ENCODE measurements at regions not wholly inside any gene's neighbourhood (a gene's known extent, or its start where the extent isn't known, plus 50 kb on each side); places are given as distances from the start of the nearest gene placed in this dataset.
"Not testable (repeated sequence)": the region's sequence is repeated elsewhere in the genome, so short reads cannot be mapped to it uniquely, and the experiment has no call there.

DNA sequence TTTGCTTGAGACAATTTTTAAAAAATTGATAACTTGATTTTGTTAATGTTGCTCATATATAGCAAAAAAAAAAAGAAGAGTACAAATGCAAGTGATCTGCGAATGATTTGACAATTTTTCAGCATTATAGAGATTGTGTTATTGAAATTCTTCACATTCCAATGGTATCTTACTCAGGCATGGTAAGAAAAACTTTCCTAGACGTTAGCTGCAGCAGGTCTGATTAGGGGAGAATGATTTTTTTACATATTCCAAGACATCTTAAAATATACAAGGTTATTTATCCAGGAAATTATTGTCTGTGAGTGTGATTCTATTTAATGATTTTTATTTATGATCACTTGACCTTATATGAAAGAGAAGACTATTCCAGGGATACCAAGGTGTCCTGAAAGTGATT, 361.9 kb downstream of the MAT2B start:
- H3K27me3 ChIP-seq (ENCODE audit: control insufficient read depth, insufficient read depth, low read length) = no peaks in the 10 kb centered on the region
- no peaks in the 10 kb centered on the region for H3K9me3 ChIP-seq (ENCODE audit: control insufficient read depth, low read depth, low read length)
- H3K27ac ChIP-seq (ENCODE audit: low read length) = no peak overlapping the region
- H3K4me3 ChIP-seq (ENCODE audit: low read length) = no peak overlapping the region
- peaks cover 4% of the 10 kb centered on the region for H3K4me1 ChIP-seq (ENCODE audit: control insufficient read depth, low read depth, low read length)
- H3K36me3 ChIP-seq (ENCODE audit: control insufficient read depth, low read depth, low read length) = no peaks in the 10 kb centered on the region
- H3K9ac ChIP-seq (ENCODE audit: low read length) = no peak overlapping the region

DNA sequence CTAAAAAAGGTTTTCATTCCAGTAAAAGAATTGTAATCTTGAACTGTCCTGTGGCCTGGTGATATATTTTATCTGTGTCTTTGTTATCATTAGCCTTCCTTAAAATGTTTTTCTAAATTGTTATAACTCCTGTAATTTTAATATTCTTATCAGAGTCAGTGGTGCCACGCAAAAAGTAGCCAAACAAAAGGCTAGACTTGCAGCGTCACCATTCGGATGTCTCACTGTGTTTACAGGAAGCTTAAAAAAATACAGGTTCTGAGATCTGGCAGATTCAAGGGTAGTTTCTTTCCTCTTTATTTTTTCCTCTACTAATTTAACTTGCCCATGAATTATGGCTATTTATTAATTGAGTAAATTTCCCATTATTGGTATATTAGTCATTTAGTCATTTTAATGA, 362.3 kb downstream of the MAT2B start:
- Histone ChIP-seq H3K36me3 (ENCODE audit: control insufficient read depth, low read depth, low read length) (no peaks in the 10 kb centered on the region), H3K9me3 (ENCODE audit: control insufficient read depth, low read depth, low read length) (no peaks in the 10 kb centered on the region), H3K27ac (ENCODE audit: low read length) (no peak overlapping the region), H3K4me1 (ENCODE audit: control insufficient read depth, low read depth, low read length) (peaks cover 4% of the 10 kb centered on the region), H3K27me3 (ENCODE audit: control insufficient read depth, insufficient read depth, low read length) (no peaks in the 10 kb centered on the region), H3K4me3 (ENCODE audit: low read length) (no peak overlapping the region), H3K9ac (ENCODE audit: low read length) (no peak overlapping the region)

DNA sequence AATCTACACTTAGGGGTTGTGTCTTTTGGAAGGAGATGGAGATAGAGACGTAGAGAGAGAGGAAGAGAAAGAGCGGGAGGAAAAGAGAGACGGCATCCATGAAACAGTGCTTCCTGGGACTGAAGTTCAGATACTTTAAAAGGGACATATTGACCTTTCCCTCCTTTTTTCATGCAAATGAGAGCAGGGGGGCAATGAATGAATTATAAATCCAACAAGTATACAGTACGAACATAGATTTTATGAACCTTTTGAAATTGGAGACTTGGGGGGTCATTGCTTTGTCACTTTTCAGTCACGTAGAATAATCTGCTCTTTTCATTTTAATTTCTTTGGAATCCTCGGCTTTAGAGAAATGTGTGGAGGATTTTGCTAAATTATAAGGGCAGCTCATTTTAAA, 364.2 kb downstream of the MAT2B start:
- Histone ChIP-seq H3K9me3 (ENCODE audit: control insufficient read depth, low read depth, low read length) (no peaks in the 10 kb centered on the region), H3K4me1 (ENCODE audit: control insufficient read depth, low read depth, low read length) (peaks cover 4% of the 10 kb centered on the region), H3K9ac (ENCODE audit: low read length) (no peak overlapping the region), H3K4me3 (ENCODE audit: low read length) (no peak overlapping the region), H3K36me3 (ENCODE audit: control insufficient read depth, low read depth, low read length) (no peaks in the 10 kb centered on the region), H3K27ac (ENCODE audit: low read length) (no peak overlapping the region), H3K27me3 (ENCODE audit: control insufficient read depth, insufficient read depth, low read length) (no peaks in the 10 kb centered on the region)

DNA sequence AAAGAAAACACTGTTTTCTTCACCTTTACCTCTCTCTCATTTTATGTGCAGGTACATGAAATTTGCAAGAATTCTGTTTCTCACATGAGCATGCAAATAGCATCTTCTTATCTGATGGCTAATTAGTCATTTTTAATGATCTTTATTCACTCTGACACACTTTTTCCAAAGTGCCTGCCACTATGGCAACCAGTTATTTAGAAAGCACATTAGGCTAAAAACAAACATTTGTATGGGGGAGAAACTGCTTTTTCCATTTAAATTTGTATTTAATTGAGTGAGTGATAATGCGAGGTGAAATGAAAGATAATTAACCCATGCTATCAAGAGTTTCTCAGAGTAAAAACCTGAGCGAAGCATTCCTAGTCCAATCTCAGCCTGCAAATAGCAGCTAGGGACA, 365.0 kb downstream of the MAT2B start:
- no peaks in the 10 kb centered on the region for H3K36me3 ChIP-seq (ENCODE audit: control insufficient read depth, low read depth, low read length)
- no peaks in the 10 kb centered on the region for H3K9me3 ChIP-seq (ENCODE audit: control insufficient read depth, low read depth, low read length)
- no peak overlapping the region for H3K27ac ChIP-seq (ENCODE audit: low read length)
- no peak overlapping the region for H3K9ac ChIP-seq (ENCODE audit: low read length)
- H3K4me1 ChIP-seq (ENCODE audit: control insufficient read depth, low read depth, low read length) = peaks cover 4% of the 10 kb centered on the region
- H3K4me3 ChIP-seq (ENCODE audit: low read length) = no peak overlapping the region
- no peaks in the 10 kb centered on the region for H3K27me3 ChIP-seq (ENCODE audit: control insufficient read depth, insufficient read depth, low read length)

DNA sequence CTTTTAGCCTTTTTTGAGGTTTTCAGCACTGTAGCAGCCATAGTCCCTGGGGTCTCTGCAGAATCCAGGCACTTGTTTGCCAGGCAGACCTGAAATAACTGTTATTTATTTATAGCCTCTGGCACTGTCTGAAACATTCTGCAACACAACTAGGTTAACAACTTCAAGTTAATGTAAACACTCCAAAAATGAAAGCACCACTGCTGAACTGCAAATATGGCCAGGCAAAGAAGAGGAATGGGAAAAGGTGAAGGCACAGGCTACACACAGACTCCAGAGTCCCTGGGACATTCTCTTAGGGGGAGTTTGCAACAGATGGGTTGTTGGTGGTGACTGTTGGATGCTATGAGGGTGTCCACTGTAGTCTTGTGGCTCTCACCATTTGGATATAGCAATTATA, 369.0 kb downstream of the MAT2B start:
- H3K27me3 ChIP-seq (ENCODE audit: control insufficient read depth, insufficient read depth, low read length) = no peaks in the 10 kb centered on the region
- no peaks in the 10 kb centered on the region for H3K9me3 ChIP-seq (ENCODE audit: control insufficient read depth, low read depth, low read length)
- peaks cover 4% of the 10 kb centered on the region for H3K4me1 ChIP-seq (ENCODE audit: control insufficient read depth, low read depth, low read length)
- H3K9ac ChIP-seq (ENCODE audit: low read length) = no peak overlapping the region
- no peaks in the 10 kb centered on the region for H3K36me3 ChIP-seq (ENCODE audit: control insufficient read depth, low read depth, low read length)
- H3K27ac ChIP-seq (ENCODE audit: low read length) = no peak overlapping the region
- H3K4me3 ChIP-seq (ENCODE audit: low read length) = no peak overlapping the region

DNA sequence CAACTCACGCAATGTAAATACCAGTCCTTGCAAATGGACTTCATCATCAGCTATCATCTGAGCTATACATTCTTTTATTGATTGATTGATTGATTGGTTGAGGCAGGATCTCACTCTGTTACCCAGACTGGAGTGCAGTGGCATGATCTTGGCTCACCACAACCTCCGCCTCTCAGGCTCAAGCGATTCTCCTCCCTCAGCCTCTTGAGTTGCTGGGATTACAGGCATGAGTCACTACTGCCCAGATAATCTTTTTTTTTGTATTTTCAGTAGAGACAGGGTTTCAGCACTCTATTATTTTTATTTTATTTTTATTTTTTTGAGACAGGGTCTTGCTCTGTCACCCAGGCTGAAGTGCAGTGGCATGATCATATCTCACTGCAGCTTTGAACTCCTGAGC, 369.5 kb downstream of the MAT2B start:
- not testable (repeated sequence) for H3K9me3 ChIP-seq (ENCODE audit: control insufficient read depth, low read depth, low read length); H3K9ac ChIP-seq (ENCODE audit: low read length); H3K27ac ChIP-seq (ENCODE audit: low read length); H3K36me3 ChIP-seq (ENCODE audit: control insufficient read depth, low read depth, low read length); H3K27me3 ChIP-seq (ENCODE audit: control insufficient read depth, insufficient read depth, low read length); H3K4me3 ChIP-seq (ENCODE audit: low read length); H3K4me1 ChIP-seq (ENCODE audit: control insufficient read depth, low read depth, low read length)

DNA sequence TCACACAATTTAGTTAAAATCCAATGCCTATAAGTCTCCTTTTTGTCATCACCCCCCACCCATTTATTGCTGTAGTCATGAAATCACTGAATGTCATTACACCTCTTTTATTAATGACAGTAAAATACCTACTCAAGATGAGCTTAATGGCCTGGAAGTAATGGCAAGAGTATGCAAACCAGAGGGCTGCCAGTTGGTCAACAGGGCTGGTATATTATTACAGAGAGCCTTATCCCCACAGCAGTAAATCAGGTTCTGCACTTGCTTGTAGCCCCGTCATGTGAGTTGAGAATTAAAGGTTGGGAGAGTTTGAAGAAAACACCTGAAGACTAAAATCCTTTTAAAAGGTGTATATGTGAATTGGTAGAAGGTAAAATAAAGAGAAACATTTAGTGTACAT, 372.4 kb downstream of the MAT2B start:
- no peaks in the 10 kb centered on the region for H3K27me3 ChIP-seq (ENCODE audit: control insufficient read depth, insufficient read depth, low read length)
- H3K4me3 ChIP-seq (ENCODE audit: low read length) = no peak overlapping the region
- H3K27ac ChIP-seq (ENCODE audit: low read length) = no peak overlapping the region
- H3K9ac ChIP-seq (ENCODE audit: low read length) = no peak overlapping the region
- H3K9me3 ChIP-seq (ENCODE audit: control insufficient read depth, low read depth, low read length) = no peaks in the 10 kb centered on the region
- no peaks in the 10 kb centered on the region for H3K36me3 ChIP-seq (ENCODE audit: control insufficient read depth, low read depth, low read length)
- H3K4me1 ChIP-seq (ENCODE audit: control insufficient read depth, low read depth, low read length) = no peaks in the 10 kb centered on the region

DNA sequence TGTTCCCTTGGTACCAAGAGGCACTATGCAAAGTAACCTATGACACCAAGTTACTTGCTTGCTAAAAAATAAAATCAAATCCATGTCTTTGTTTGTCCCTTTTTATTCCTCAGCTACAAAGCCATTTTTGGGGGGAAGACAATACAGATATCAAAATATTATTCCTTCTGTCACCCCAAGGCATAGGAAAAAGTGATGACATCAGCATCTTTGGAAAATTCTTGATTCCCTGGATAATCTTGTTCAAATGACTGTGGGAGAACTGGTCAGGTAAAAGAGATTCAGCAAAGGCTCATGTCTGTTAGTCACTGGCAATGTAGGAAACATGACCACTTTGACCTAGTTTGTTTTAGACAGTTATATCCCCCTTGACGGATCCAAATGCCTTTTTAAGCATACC, 373.1 kb downstream of the MAT2B start:
- H3K9ac ChIP-seq (ENCODE audit: low read length) = no peak overlapping the region

GRCh38 chr5:163880302-163880701, 374.9 kb downstream of the MAT2B start:
- Histone ChIP-seq H3K9me3 (ENCODE audit: control insufficient read depth, low read depth, low read length) (no peaks in the 10 kb centered on the region), H3K4me3 (ENCODE audit: low read length) (no peak overlapping the region), H3K27ac (ENCODE audit: low read length) (no peak overlapping the region), H3K27me3 (ENCODE audit: control insufficient read depth, insufficient read depth, low read length) (no peaks in the 10 kb centered on the region), H3K4me1 (ENCODE audit: control insufficient read depth, low read depth, low read length) (peaks cover 5% of the 10 kb centered on the region), H3K36me3 (ENCODE audit: control insufficient read depth, low read depth, low read length) (no peaks in the 10 kb centered on the region), H3K9ac (ENCODE audit: low read length) (no peak overlapping the region)

More for the DNA sequence above, 373.1 kb downstream of the MAT2B start:
- Histone ChIP-seq H3K4me3 (ENCODE audit: low read length) (no peak overlapping the region), H3K27me3 (ENCODE audit: control insufficient read depth, insufficient read depth, low read length) (no peaks in the 10 kb centered on the region), H3K36me3 (ENCODE audit: control insufficient read depth, low read depth, low read length) (no peaks in the 10 kb centered on the region), H3K4me1 (ENCODE audit: control insufficient read depth, low read depth, low read length) (no peaks in the 10 kb centered on the region), H3K9me3 (ENCODE audit: control insufficient read depth, low read depth, low read length) (no peaks in the 10 kb centered on the region), H3K27ac (ENCODE audit: low read length) (no peak overlapping the region)

GRCh38 chr5:163885117-163885516, 379.7 kb downstream of the MAT2B start:
- Histone ChIP-seq H3K27ac (ENCODE audit: low read length) (no peak overlapping the region), H3K4me1 (ENCODE audit: control insufficient read depth, low read depth, low read length) (peaks cover 7% of the 10 kb centered on the region), H3K27me3 (ENCODE audit: control insufficient read depth, insufficient read depth, low read length) (no peaks in the 10 kb centered on the region), H3K9ac (ENCODE audit: low read length) (no peak overlapping the region), H3K36me3 (ENCODE audit: control insufficient read depth, low read depth, low read length) (no peaks in the 10 kb centered on the region), H3K4me3 (ENCODE audit: low read length) (no peak overlapping the region), H3K9me3 (ENCODE audit: control insufficient read depth, low read depth, low read length) (no peaks in the 10 kb centered on the region)

- H3K27ac ChIP-seq (ENCODE audit: low read length) = no peak overlapping the region
- no peaks in the 10 kb centered on the region for H3K9me3 ChIP-seq (ENCODE audit: control insufficient read depth, low read depth, low read length)
- H3K4me3 ChIP-seq (ENCODE audit: low read length) = no peak overlapping the region
- H3K4me1 ChIP-seq (ENCODE audit: control insufficient read depth, low read depth, low read length) = peaks cover 19% of the 10 kb centered on the region
- H3K27me3 ChIP-seq (ENCODE audit: control insufficient read depth, insufficient read depth, low read length) = no peaks in the 10 kb centered on the region
- H3K36me3 ChIP-seq (ENCODE audit: control insufficient read depth, low read depth, low read length) = no peaks in the 10 kb centered on the region
- no peak overlapping the region for H3K9ac ChIP-seq (ENCODE audit: low read length)
These were observed 382.4 kb downstream of the MAT2B start for GRCh38 chr5:163887854-163888253.

GRCh38 chr5:163888366-163888765, 382.9 kb downstream of the MAT2B start:
- Histone ChIP-seq H3K36me3 (ENCODE audit: control insufficient read depth, low read depth, low read length) (no peaks in the 10 kb centered on the region), H3K4me3 (ENCODE audit: low read length) (no peak overlapping the region), H3K9me3 (ENCODE audit: control insufficient read depth, low read depth, low read length) (no peaks in the 10 kb centered on the region), H3K27ac (ENCODE audit: low read length) (no peak overlapping the region), H3K9ac (ENCODE audit: low read length) (no peak overlapping the region), H3K4me1 (ENCODE audit: control insufficient read depth, low read depth, low read length) (peaks cover 24% of the 10 kb centered on the region), H3K27me3 (ENCODE audit: control insufficient read depth, insufficient read depth, low read length) (no peaks in the 10 kb centered on the region)
